ENCODE measurements at regions not wholly inside any gene's neighbourhood (a gene's known extent, or its start where the extent isn't known, plus 50 kb on each side); places are given as distances from the start of the nearest gene placed in this dataset.

DNA sequence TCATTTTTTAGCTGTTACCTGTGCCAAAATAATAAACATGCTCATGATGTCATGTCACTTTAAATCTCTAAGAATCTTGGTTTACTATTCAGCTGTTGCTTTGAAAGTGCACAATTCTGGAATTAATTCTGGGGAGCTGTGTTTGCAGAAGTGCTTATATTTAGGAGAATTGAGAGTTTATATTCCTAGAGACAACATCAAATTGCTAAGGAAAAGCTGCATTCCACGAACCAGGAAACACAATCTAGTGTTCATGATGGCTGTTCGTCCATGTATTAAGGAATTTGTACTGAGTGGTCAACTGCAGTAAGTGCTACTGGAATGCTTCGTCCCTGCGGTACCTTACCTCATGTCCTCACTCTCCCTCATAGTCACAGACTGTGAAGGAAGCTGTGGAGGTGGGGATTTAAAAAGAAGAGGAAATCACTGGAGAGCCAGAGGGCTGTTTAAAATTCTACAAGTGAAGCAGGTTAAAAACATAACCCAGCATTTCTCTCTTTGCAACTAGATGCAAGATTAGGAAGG, 161.0 kb downstream of the TRMT11 start:
- intact Hi-C loops (cut with micrococcal nuclease), result no loop called here

DNA sequence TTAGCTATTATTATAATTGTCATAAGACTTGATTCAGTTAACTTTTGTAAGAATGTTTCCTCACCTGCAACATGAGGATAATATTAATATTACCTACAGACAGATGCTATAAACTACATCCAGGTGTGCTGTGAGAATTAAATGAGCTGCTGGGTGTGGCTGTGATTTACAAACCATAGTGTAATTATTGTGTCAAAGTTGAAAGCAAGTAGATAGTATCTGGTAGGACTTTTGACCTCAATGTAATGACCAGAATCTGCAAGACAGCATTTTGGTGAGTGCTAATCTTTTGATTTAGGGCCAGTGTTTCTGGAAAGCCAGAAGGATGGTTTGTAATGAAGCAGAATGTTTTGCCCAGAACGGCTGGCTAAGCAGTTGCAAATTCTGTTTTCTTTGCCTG, 162.5 kb downstream of the TRMT11 start:
- intact Hi-C loops (cut with micrococcal nuclease), result no loop called here

GRCh38 chr6:126152372-126152745, 166.0 kb downstream of the TRMT11 start:
- intact Hi-C loops (cut with micrococcal nuclease), result no loop called here

DNA sequence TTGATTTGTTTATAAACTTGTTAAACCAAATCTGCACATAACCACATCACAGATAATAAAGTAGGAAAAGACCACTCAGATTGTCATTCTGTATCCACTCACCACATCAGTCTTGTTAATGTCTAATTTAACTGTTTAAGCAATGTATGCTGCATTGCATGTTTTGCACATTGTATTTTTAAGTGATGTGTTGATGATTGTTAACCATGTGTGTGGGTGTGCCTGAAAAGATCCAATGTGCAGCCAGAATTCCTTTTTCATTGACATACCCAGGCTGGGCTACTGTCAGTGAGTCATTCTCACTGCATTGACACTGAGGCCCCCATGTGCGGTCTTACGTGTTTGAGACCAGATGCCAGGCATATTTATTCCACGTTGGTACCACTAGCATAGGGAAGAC, 167.3 kb downstream of the TRMT11 start:
- intact Hi-C loops (cut with micrococcal nuclease), result no loop called here

- intact Hi-C loops (cut with micrococcal nuclease), result no loop called here
Measured at GRCh38 chr6:126156973-126157372, 170.6 kb downstream of the TRMT11 start.

DNA sequence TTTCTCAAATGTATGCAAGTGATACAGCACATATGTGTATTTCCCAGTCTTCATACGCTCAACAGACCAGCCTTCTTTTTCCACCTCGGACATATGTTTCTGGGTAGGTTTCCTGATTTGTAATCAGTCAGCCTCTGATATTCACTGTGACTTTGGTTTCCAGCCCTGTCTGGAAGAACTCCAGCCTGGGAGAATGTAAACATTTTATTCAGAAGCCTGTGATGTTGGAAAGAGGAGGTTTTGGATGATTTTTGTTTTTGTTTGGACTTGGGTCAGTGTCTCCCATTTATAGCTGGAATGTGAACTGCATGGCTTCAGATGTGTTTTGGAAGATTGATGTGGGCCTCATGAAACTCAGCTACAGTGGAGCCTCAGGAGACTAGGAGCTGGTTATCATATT, 172.2 kb upstream of the CENPW start:
- intact Hi-C loops (cut with micrococcal nuclease), result no loop called here

DNA sequence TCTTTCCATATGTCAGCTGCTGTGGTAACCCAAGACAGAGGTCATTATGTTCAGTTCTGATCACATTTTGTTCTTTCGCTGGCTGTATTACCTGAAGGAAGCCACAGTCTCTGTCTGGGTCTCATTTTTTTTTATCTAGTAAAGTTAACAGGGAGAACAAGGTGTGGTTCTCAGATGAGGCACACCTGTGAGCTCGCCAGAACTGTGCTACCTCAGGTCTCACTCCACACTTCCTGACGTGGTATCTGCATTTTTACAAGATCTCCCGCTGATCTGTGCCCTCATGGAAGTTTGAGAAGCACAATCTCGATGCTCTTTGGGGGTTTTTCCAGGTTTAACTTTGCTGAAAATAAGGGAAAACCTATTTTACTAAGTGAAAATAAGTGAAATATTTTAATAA, 169.5 kb upstream of the CENPW start:
- intact Hi-C loops (cut with micrococcal nuclease), result loop anchor here (5.0 kb wide), 1 partner anchor 172 kb away; the partner anchor contains the start of gene CENPW

DNA sequence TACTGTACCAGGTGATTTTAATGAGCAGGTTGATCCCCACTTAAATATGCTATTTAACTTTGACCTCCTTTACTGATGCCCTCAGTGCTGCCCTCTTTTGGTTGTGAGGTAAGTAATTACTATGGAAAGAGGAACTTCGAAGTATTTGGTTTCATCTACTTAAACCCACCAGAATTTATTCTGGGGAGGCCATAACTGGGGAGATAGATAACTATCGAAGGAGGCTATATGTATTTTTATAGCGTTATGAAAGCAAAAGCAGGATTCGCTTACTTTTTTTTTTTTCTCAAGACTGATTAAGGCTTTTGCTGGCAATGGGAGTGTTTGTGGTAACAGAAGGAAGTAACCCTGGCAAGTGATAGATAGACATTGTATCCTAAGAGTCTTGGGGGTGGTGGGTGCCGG, 168.9 kb upstream of the CENPW start:
- intact Hi-C loops (cut with micrococcal nuclease), result loop anchor here (1.0 to 5.0 kb wide), 2 partner anchors 171 to 175 kb away; partner anchors contain the start of gene CENPW

GRCh38 chr6:126172131-126172530, 167.8 kb upstream of the CENPW start:
- intact Hi-C loops (cut with micrococcal nuclease), result loop anchor here (5.0 kb wide), 1 partner anchor 170 kb away; the partner anchor contains the start of gene CENPW

GRCh38 chr6:126173265-126173664, 166.7 kb upstream of the CENPW start:
- intact Hi-C loops (cut with micrococcal nuclease), result loop anchor here (5.0 kb wide), 1 partner anchor 169 kb away; the partner anchor contains the start of gene CENPW

DNA sequence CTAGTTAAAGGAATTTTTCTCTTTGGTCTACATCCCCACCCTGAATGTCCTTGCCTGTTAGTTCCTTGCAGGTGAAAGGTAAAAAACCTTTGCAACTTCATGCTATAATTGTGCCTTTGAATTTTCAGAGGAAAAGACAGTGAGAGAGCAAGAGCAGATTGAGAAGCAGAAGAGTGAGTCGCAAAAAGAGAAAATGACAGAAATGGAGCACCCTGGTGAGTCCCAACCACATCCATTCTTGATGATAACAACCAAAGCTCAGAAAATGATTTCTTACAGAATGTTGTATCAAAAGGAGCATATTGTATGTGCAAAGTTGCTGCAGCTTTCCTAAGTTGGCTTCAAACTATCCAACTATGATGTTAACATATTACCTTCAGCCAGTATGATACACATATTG, 165.2 kb upstream of the CENPW start:
- intact Hi-C loops (cut with micrococcal nuclease), result loop anchor here (5.0 kb wide), 1 partner anchor 168 kb away; the partner anchor contains the start of gene CENPW

DNA sequence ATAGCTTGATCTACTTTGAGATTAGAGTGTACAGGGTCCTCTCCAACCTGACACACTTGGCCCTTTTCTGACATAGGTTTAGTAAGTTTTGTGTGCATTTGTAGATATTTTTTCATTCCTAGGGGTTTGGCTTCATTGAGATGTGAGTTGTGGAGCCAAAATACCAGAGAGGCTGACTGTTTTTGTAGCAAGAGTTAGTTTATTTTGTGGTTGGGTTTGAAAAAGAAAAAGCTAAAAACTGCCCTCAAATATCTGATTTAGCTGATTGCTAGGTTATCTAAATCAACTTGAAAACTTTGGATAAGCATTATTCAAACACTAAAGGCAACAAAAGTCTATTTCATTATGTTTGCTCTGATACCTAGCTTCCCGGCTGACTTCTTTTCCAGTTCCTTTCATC, 164.7 kb upstream of the CENPW start:
- intact Hi-C loops (cut with micrococcal nuclease), result no loop called here

- intact Hi-C loops (cut with micrococcal nuclease), result no loop called here
Measured at GRCh38 chr6:126176282-126176681, 163.6 kb upstream of the CENPW start.

GRCh38 chr6:126180585-126180984, 159.3 kb upstream of the CENPW start:
- intact Hi-C loops (cut with micrococcal nuclease), result no loop called here

DNA sequence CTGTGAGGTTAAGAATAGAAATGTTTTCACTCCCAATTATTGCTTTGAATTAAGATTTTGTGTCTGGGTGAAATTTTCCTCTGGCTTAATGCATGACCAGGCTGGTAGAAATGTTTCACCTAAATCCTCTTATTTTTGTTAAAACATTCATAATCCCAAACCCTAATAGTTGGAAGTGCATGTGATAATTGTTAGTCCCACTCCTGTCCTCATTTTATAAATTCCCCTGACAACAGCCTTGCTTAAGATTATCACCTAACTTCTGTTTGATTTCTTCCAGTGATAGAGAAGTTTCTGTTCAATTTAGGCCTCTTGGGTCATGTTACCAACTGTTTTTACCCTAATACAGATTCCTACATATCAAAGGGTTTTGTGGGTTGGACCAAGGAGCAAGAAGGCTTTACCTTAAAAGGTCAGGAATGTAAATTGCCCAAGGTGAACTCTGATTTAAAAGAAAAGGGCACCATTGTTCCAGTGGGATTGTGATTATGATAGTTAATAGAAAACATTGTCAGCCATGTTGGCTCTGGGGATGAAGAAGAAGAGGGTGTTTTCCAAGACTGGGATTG, 158.7 kb upstream of the CENPW start:
- intact Hi-C loops (cut with micrococcal nuclease), result no loop called here

DNA sequence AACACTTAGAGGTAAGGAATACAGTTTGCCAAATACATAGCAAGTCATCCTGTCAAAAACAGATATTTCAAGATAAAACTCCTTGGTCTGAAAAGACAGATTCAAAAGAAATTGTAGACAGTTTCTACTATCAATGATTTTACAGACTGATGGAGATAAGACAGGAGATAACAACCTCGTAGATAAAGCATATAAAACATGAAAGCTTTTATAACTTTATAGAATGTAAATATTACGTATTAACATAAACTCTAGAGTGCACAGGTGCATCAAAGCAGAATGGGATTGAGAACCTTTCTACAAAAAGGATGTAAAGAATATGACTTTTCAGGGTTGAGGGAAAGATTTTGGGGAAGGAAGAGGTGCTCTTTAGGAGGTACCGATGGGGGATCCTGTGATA, 158.0 kb upstream of the CENPW start:
- intact Hi-C loops (cut with micrococcal nuclease), result no loop called here

GRCh38 chr6:126182650-126183311, 157.1 kb upstream of the CENPW start:
- intact Hi-C loops (cut with micrococcal nuclease), result no loop called here

GRCh38 chr6:126185774-126186173, 154.1 kb upstream of the CENPW start:
- intact Hi-C loops (cut with micrococcal nuclease), result no loop called here

GRCh38 chr6:126188279-126188909, 151.5 kb upstream of the CENPW start:
- intact Hi-C loops (cut with micrococcal nuclease), result no loop called here

DNA sequence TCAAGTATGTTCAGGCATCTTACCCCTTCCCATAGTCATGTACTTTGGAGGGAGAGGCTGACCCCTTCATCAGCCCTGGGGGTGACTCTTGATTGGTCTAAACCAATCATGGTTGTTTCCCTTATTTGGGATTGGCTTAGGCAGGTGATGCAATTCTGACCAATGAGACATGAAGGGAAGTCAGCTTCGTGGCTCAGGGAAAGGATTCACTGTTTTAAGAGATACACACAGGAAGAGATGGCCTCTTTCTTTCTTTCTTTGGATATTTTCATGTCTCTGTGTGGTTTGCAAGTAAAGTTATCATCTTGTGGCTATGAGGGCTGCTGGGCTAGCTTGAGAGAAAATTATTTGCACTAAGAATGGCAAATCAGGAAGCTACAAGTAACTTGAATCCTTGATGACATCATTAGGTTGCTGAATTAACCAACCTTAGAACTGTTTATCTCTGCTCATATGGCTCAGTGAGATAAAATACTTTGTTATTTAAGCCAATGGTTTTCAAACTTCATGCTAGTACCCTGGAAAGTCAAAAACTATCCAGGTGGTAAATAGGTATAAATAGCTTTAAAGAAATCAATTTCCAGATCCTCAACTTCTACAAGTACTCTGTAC, 144.2 kb upstream of the CENPW start:
- intact Hi-C loops (cut with micrococcal nuclease), result no loop called here

- intact Hi-C loops (cut with micrococcal nuclease), result no loop called here
Measured at GRCh38 chr6:126198631-126199030, 141.3 kb upstream of the CENPW start.

- intact Hi-C loops (cut with micrococcal nuclease), result no loop called here
Measured at GRCh38 chr6:126199466-126199865, 140.4 kb upstream of the CENPW start.

Measured in T-helper 2 cell treated with Interferon-gamma antibody and Interleukin-4, amounts not matched to agents 100 ng/mL and 5 ng/mL, for 36 hours (primary cell).